ENCODE measurements at regions not wholly inside any gene's neighbourhood (a gene's known extent, or its start where the extent isn't known, plus 50 kb on each side); places are given as distances from the start of the nearest gene placed in this dataset.

- Histone ChIP-seq H3K4me3 (ENCODE audit: low read length) (no peak overlapping the region), H3K9me3 (ENCODE audit: low read length) (no peaks in the 10 kb centered on the region), H3K27me3 (ENCODE audit: insufficient read depth, low read length) (no peaks in the 10 kb centered on the region), H3K4me1 (ENCODE audit: insufficient read depth, low read length) (no peaks in the 10 kb centered on the region), H2AFZ (ENCODE audit: low read depth, low read length) (no peak overlapping the region), H3K36me3 (ENCODE audit: insufficient read depth, low read length) (no peaks in the 10 kb centered on the region)
These were observed 90.2 kb upstream of the SLC4A7 start for GRCh38 chr3:27574438-27574795.

- no peaks in the 10 kb centered on the region for H3K9me3 ChIP-seq (ENCODE audit: low read length)
- H3K4me3 ChIP-seq (ENCODE audit: low read length), result no peak overlapping the region
- H3K36me3 ChIP-seq (ENCODE audit: insufficient read depth, low read length), result no peaks in the 10 kb centered on the region
- H3K27me3 ChIP-seq (ENCODE audit: insufficient read depth, low read length), result no peaks in the 10 kb centered on the region
- H3K4me1 ChIP-seq (ENCODE audit: insufficient read depth, low read length), result no peaks in the 10 kb centered on the region
- H2AFZ ChIP-seq (ENCODE audit: low read depth, low read length), result no peak overlapping the region
These were observed 89.7 kb upstream of the SLC4A7 start for GRCh38 chr3:27573780-27574437.

DNA sequence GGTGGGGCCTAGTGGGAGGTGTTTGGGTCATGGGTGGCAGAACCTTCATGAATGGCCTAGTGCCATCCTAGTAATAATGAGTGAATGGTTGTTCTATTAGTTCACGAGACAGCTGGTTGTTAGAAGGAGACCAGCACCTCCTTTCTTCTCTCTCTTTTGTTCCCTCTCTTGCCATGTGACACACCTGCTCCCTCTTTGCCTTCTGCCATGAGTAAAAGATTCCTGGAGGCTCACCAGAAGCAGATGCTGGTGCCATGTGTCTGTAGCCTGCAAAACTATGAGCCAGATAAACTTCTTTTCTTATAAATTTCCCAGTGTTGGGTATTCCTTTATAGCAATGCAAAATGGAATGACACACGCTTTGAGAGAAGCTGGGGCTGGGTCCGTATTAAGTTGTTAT, 89.0 kb upstream of the SLC4A7 start:
- no peak overlapping the region for H2AFZ ChIP-seq (ENCODE audit: low read depth, low read length)
- H3K4me3 ChIP-seq (ENCODE audit: low read length), result no peak overlapping the region
- no peaks in the 10 kb centered on the region for H3K27me3 ChIP-seq (ENCODE audit: insufficient read depth, low read length)
- no peaks in the 10 kb centered on the region for H3K9me3 ChIP-seq (ENCODE audit: low read length)
- H3K36me3 ChIP-seq (ENCODE audit: insufficient read depth, low read length), result no peaks in the 10 kb centered on the region
- no peaks in the 10 kb centered on the region for H3K4me1 ChIP-seq (ENCODE audit: insufficient read depth, low read length)

DNA sequence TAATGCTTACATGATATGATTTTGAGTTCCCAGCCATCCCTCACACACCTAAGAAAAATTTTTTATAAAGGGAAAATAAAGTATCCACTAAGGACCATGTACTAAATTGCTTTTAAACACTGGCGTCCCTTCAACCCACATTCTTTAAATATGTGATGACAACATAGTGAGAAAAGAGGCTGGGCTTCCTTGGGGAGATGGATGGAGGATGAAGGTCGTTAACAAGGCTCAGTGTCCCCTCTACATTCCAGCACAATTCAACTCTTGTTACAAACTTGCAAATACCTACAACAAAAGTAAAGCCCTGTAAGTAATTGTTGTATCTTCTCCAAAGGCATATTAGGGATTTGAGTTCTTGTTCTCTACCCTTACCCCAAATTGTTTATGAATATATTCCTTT, 87.2 kb upstream of the SLC4A7 start:
- H3K4me1 ChIP-seq (ENCODE audit: insufficient read depth, low read length), result no peaks in the 10 kb centered on the region

GRCh38 chr3:27570421-27571106, 86.4 kb upstream of the SLC4A7 start:
- Histone ChIP-seq H3K4me3 (ENCODE audit: low read length) (no peak overlapping the region), H3K27me3 (ENCODE audit: insufficient read depth, low read length) (no peaks in the 10 kb centered on the region), H3K9me3 (ENCODE audit: low read length) (no peaks in the 10 kb centered on the region), H3K36me3 (ENCODE audit: insufficient read depth, low read length) (no peaks in the 10 kb centered on the region), H2AFZ (ENCODE audit: low read depth, low read length) (no peak overlapping the region), H3K4me1 (ENCODE audit: insufficient read depth, low read length) (no peaks in the 10 kb centered on the region)

More for the DNA sequence above, 87.2 kb upstream of the SLC4A7 start:
- no peak overlapping the region for H3K4me3 ChIP-seq (ENCODE audit: low read length)
- no peaks in the 10 kb centered on the region for H3K36me3 ChIP-seq (ENCODE audit: insufficient read depth, low read length)
- H3K9me3 ChIP-seq (ENCODE audit: low read length), result no peaks in the 10 kb centered on the region
- no peak overlapping the region for H2AFZ ChIP-seq (ENCODE audit: low read depth, low read length)
- no peaks in the 10 kb centered on the region for H3K27me3 ChIP-seq (ENCODE audit: insufficient read depth, low read length)

- H3K9me3 ChIP-seq (ENCODE audit: low read length), result no peaks in the 10 kb centered on the region
- H3K4me3 ChIP-seq (ENCODE audit: low read length), result no peak overlapping the region
- no peak overlapping the region for H2AFZ ChIP-seq (ENCODE audit: low read depth, low read length)
- H3K36me3 ChIP-seq (ENCODE audit: insufficient read depth, low read length), result no peaks in the 10 kb centered on the region
- no peaks in the 10 kb centered on the region for H3K27me3 ChIP-seq (ENCODE audit: insufficient read depth, low read length)
- no peaks in the 10 kb centered on the region for H3K4me1 ChIP-seq (ENCODE audit: insufficient read depth, low read length)
These were observed 84.2 kb upstream of the SLC4A7 start for GRCh38 chr3:27568393-27568792.

- Histone ChIP-seq H3K36me3 (ENCODE audit: insufficient read depth, low read length) (no peaks in the 10 kb centered on the region), H3K9me3 (ENCODE audit: low read length) (no peaks in the 10 kb centered on the region), H3K27me3 (ENCODE audit: insufficient read depth, low read length) (no peaks in the 10 kb centered on the region), H3K4me3 (ENCODE audit: low read length) (no peak overlapping the region), H2AFZ (ENCODE audit: low read depth, low read length) (no peak overlapping the region), H3K4me1 (ENCODE audit: insufficient read depth, low read length) (no peaks in the 10 kb centered on the region)
These were observed 83.1 kb upstream of the SLC4A7 start for GRCh38 chr3:27567251-27567650.

DNA sequence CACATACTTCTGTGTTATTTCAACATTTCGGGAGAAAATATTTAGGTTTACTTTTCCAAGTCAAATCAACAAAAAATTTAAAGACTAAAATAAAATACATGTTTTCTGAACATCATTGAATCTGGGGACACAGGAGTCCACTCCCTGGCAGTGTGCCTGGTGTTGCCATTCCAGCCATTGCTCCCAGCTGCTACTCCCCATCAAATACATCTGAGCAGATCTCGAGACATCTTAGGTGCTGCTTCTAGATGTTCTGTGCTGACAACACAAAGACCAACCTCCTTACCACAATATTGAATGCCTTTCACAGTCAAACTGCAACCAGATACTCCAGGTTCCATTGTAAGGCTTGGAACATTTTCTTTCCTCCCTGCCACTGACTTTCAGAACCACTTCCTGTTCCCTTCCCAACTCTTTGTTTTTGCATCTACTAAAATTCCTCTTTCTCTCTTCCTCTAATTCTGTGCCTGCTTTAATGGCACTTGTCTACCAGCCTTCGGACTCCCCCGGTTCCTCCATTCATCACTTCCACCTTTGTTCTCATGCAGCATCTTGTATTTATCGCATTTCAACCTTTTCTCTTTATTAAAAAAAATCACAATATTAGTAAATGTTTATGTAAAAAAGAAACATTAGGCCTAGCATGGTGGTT, 81.1 kb upstream of the SLC4A7 start:
- Histone ChIP-seq H3K27me3 (ENCODE audit: insufficient read depth, low read length) (no peaks in the 10 kb centered on the region), H3K36me3 (ENCODE audit: insufficient read depth, low read length) (no peaks in the 10 kb centered on the region), H2AFZ (ENCODE audit: low read depth, low read length) (no peak overlapping the region), H3K9me3 (ENCODE audit: low read length) (no peaks in the 10 kb centered on the region), H3K4me3 (ENCODE audit: low read length) (no peak overlapping the region), H3K4me1 (ENCODE audit: insufficient read depth, low read length) (no peaks in the 10 kb centered on the region)

GRCh38 chr3:27561576-27561975, 77.4 kb upstream of the SLC4A7 start:
- Histone ChIP-seq H3K9me3 (ENCODE audit: low read length) (no peaks in the 10 kb centered on the region), H3K4me3 (ENCODE audit: low read length) (no peak overlapping the region), H3K4me1 (ENCODE audit: insufficient read depth, low read length) (no peaks in the 10 kb centered on the region), H2AFZ (ENCODE audit: low read depth, low read length) (no peak overlapping the region), H3K36me3 (ENCODE audit: insufficient read depth, low read length) (no peaks in the 10 kb centered on the region), H3K27me3 (ENCODE audit: insufficient read depth, low read length) (no peaks in the 10 kb centered on the region)

GRCh38 chr3:27560484-27561056, 76.4 kb upstream of the SLC4A7 start:
- Histone ChIP-seq H3K9me3 (ENCODE audit: low read length) (no peaks in the 10 kb centered on the region), H3K27me3 (ENCODE audit: insufficient read depth, low read length) (no peaks in the 10 kb centered on the region), H3K36me3 (ENCODE audit: insufficient read depth, low read length) (no peaks in the 10 kb centered on the region), H2AFZ (ENCODE audit: low read depth, low read length) (no peak overlapping the region), H3K4me3 (ENCODE audit: low read length) (no peak overlapping the region), H3K4me1 (ENCODE audit: insufficient read depth, low read length) (no peaks in the 10 kb centered on the region)

DNA sequence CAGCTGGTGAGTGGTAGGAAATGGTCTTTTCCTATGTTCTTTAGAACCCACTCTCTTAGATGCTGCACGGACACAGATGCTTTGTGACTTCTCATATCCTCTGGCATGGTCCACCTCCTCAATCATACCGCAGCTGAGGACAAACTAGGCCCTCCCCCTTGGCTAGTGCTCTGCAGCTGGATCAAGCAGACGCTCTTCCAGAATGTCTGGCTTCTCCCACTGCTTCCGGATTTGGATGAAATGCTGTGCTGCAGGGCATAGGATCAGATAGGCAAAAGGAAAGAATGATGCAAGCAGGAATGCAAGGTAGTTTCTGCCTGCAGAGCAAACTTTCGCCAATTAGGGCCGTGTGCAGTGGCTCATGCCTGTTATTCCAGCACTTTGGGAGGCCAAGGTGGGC, 75.7 kb upstream of the SLC4A7 start:
- H3K27me3 ChIP-seq (ENCODE audit: insufficient read depth, low read length), result no peaks in the 10 kb centered on the region
- H3K4me1 ChIP-seq (ENCODE audit: insufficient read depth, low read length), result no peaks in the 10 kb centered on the region
- no peak overlapping the region for H2AFZ ChIP-seq (ENCODE audit: low read depth, low read length)
- H3K4me3 ChIP-seq (ENCODE audit: low read length), result no peak overlapping the region
- no peaks in the 10 kb centered on the region for H3K36me3 ChIP-seq (ENCODE audit: insufficient read depth, low read length)
- H3K9me3 ChIP-seq (ENCODE audit: low read length), result no peaks in the 10 kb centered on the region

DNA sequence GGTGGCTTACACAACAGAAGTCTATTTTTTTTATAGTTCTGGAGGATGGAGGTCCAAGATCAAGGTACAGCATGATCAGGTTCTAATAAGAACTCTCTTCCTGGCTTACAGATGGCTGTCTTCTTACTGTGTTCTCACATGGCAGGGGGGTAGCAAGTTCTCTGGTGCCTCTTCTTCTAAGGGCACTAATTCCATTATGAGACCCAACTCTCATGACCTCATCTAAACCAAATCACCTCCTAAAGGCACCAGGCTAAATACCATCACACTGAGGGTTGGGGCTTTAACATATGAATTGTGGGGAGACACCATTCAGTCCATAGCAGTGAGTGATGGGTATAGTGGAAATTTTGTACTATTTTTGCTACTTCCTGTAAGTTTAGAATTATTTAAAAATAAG, 75.2 kb upstream of the SLC4A7 start:
- Histone ChIP-seq H3K4me3 (ENCODE audit: low read length) (no peak overlapping the region), H3K36me3 (ENCODE audit: insufficient read depth, low read length) (no peaks in the 10 kb centered on the region), H3K27me3 (ENCODE audit: insufficient read depth, low read length) (no peaks in the 10 kb centered on the region), H3K9me3 (ENCODE audit: low read length) (no peaks in the 10 kb centered on the region), H2AFZ (ENCODE audit: low read depth, low read length) (no peak overlapping the region), H3K4me1 (ENCODE audit: insufficient read depth, low read length) (no peaks in the 10 kb centered on the region)

DNA sequence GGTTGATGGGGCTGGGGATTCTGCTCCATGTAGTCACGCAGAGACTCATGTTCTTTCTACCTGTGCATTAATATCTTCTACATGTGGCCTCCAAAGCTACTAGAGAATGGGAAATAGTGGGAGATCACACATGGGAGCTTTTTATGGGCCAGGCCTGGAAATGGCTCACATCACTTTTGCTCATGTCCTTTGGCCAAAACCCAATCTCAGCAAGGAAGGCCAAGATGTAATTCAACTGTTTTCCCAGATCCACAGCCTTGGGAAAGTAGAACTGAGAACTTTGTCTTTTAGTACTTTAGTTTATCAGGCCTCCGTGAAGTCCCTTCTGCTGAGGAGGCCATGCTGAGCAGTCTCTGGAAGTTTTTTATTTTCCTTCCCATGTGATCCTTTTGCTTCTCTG, 73.2 kb upstream of the SLC4A7 start:
- no peaks in the 10 kb centered on the region for H3K4me1 ChIP-seq (ENCODE audit: insufficient read depth, low read length)
- no peaks in the 10 kb centered on the region for H3K9me3 ChIP-seq (ENCODE audit: low read length)
- H3K36me3 ChIP-seq (ENCODE audit: insufficient read depth, low read length), result no peaks in the 10 kb centered on the region
- H3K27me3 ChIP-seq (ENCODE audit: insufficient read depth, low read length), result no peaks in the 10 kb centered on the region
- H3K4me3 ChIP-seq (ENCODE audit: low read length), result no peak overlapping the region
- no peak overlapping the region for H2AFZ ChIP-seq (ENCODE audit: low read depth, low read length)
